AG09309 (cell line): ENCODE measurements at regions not wholly inside any gene's neighbourhood (a gene's known extent, or its start where the extent isn't known, plus 50 kb on each side); places are given as distances from the start of the nearest gene placed in this dataset.

Experiments used
- DNase-seq: peaks from one replicate; pipeline ENCODE4 v3.0.0-alpha.2; 2010; ENCODE audit warnings: low read depth
- H3K4me3 ChIP-seq: 2 replicates; pipeline ENCODE4 v1.5.1; 2011; ENCODE audit warnings: mild to moderate bottlenecking, low read depth, low read length, moderate library complexity; ENCODE audit not compliant: control insufficient read depth
- CTCF ChIP-seq: IDR thresholded peaks from 2 replicates; pipeline ENCODE4 v1.5.1; 2011; ENCODE audit warnings: mild to moderate bottlenecking, low read depth, low read length, inconsistent platforms; ENCODE audit not compliant: insufficient read depth, control insufficient read depth; ENCODE audit errors: missing control alignments

DNA sequence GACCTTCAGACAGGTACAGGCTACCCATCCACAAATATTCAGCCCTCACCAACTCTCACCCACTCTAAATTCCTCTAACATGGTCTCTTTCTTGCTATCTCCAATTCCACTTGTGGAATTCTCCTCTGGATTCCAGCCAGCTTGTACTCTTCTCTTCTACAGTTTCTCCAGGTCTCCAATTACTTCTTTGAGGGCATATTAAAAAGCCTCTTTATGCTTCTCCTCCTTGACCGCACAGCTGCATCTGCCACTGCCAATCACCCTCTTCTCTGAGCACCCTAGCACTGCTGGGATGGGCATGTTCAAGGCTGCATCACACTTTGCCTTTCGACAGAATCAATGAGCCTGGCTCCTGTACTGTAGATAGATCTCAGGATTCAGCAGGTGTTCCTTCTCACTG lies 101.5 kb upstream of the ANKRD1 start:
- no peak for TF ChIP-seq CTCF
- H3K4me3 ChIP-seq: no peak overlapping the region

GRCh38 chr10:91022924-91023699 lies 102.2 kb upstream of the ANKRD1 start:
- DNase-seq: no peak
- no peak for TF ChIP-seq CTCF
- H3K4me3 ChIP-seq: no peak overlapping the region

More for the DNA sequence above, 101.5 kb upstream of the ANKRD1 start:
- no peak for DNase-seq

DNA sequence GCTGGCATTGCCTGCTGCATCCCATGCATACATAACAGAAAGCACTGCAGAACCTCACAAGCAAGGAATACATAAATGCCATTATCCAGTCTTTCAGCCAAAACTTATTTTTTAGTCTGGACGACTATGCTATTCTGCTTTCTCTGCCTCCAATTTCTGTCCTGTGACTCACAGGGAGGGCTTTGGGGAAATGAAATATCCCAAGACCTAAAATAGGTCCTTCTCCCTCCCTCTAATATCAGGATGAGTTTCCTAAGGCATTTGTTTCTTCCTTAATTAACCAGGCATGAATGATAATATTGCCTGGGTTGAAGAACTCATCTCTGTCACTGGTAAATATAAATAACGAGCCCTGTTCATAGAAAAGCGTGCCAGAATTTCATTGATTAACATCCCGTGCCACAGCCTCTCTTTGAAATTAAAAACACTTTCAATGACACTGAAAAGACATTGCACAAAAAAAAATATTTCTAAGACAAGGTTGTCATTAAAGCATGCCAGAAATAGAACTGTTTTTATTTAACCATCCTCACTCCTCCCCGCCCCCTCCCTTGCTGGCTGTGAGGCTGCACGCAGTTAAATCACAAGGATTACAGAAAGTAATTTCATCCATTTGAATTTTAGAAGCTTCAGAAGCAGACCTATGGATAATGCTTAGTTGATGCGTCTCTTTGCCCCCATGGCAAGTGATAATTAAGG lies 103.0 kb upstream of the ANKRD1 start:
- H3K4me3 ChIP-seq: no peak overlapping the region
- no peak for TF ChIP-seq CTCF
- DNase-seq: no peak

- no peak for TF ChIP-seq CTCF
- no peak overlapping the region for H3K4me3 ChIP-seq
- DNase-seq: no peak
Observed at GRCh38 chr10:91024541-91024940, 103.7 kb upstream of the ANKRD1 start.

GRCh38 chr10:91032611-91033206 lies 111.8 kb upstream of the ANKRD1 start:
- no peak for DNase-seq
- no peak for TF ChIP-seq CTCF
- no peak overlapping the region for H3K4me3 ChIP-seq

- H3K4me3 ChIP-seq: no peak overlapping the region
- DNase-seq: no peak
- no peak for TF ChIP-seq CTCF
Observed at GRCh38 chr10:91033324-91033950, 112.5 kb upstream of the ANKRD1 start.
